ENCODE measurements at regions not wholly inside any gene's neighbourhood (a gene's known extent, or its start where the extent isn't known, plus 50 kb on each side); places are given as distances from the start of the nearest gene placed in this dataset.
"Not testable (repeated sequence)": the region's sequence is repeated elsewhere in the genome, so short reads cannot be mapped to it uniquely, and the experiment has no call there.

DNA sequence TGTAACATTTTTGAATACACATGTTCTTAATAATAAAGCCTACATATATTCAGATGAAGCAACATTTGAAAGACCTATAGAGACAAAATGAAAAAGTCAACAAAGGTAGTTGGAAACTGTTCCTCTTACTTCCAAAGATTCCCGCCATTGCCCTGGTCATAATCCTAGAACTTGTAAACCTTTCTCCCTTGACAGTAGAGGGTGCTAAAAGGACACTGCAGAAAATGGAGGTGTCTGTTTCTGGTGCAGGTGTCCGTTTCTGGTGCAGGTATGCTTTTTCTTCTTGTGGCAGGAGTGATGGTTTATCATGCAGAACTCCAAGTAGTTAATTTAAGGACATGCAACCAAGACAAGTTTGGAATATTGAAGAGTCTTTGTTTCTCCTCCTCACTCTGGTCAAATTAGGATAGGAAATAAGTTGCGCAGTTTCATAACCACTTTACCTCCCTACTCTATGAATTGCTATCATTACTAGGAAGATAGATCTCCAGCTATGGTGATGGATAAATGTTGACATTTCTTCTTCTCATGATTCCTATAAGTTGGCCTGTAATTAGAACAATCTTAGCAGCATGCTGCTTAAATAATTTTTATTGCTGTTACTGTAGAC lies 56.0 kb upstream of the FAM174A start:
- no peak for DNase-seq (ENCODE audit: low read depth, low spot score)

DNA sequence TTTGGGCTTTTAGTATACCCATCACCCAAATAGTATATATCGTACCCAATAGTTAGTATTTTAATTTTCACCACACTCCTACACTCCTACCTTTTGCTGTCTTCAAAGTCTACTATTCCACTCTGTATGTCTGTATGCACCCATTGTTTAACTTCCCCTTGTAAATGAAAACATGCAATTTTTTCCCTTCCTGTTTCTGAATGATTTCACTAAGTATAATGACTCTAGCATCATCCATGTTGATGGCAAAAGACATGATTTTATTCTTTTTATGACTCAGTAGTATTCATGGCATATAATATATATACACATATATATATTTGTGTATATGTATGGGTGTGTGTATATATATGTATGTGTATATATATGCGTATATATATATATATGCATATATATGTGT lies 63.1 kb upstream of the FAM174A start:
- no peak for DNase-seq (ENCODE audit: low read depth, low spot score)

DNA sequence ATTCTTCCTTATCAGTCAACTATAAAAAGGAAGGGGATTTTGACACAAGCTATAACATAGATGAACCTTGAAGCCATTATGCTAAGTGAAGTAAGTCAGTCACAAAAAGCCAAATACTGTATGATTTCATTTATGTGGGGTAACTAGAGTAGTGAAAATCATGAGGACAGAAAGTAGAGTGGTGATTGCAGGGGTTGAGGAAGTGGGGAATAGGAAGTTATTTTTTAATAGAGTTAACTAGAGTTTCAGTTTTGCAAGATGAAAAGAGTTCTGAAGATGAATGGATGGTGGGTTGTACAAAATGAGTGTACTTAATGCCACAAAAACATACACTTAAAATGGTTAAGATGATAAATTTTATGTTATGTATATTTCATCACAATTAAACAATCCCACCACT lies 65.4 kb upstream of the FAM174A start:
- no peak for DNase-seq (ENCODE audit: low read depth, low spot score)

GRCh38 chr5:100464418-100464817 lies 70.8 kb upstream of the FAM174A start:
- DNase-seq (ENCODE audit: low read depth, low spot score): no peak

DNA sequence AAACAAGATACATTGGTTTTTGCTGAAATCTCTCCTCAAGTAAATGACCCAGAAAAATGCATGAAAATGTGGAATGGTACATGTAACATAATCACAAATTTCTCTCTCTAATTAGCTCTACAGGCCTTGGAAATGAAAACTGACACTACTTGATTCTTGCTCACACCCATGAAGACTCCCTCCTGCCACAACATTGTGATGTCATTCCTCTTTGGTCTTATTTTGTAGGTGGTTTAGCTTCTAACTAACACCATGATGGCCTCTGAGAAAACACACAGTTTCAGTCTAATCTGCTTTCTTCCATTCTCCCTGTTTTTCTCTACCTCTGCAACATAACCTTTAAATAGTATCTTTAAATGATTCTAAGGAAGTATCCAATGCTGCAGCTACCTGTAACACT lies 78.6 kb upstream of the FAM174A start:
- DNase-seq (ENCODE audit: low read depth, low spot score): no peak

GRCh38 chr5:100452126-100452525 lies 83.0 kb upstream of the FAM174A start:
- DNase-seq (ENCODE audit: low read depth, low spot score): no peak

GRCh38 chr5:100448111-100448528 lies 87.1 kb upstream of the FAM174A start:
- no peak for DNase-seq (ENCODE audit: low read depth, low spot score)

DNA sequence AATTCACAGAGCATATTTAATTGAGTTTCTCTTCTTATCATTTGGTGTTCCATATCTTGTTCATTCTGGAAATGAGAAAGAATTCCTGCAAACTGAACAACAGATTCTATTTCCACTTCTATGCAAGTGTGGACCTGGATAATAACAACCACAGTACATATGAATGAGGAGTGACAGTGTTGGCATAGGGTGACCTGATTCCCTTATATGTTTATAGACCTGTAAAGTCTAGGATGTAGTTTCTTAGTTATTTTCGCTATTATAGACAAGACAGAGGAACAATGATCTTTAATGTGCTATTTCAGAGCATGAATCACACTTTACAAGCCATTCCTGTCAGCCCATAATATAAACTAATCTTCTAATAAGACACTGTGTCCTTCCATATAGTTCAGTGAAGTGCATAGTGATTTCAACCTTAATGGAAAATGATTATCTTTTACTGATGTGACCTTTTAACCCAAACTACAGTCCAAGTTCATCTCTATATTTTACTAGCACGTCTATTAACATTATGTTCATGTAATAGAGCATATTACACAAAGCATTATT lies 88.2 kb upstream of the FAM174A start:
- DNase-seq (ENCODE audit: low read depth, low spot score): no peak

DNA sequence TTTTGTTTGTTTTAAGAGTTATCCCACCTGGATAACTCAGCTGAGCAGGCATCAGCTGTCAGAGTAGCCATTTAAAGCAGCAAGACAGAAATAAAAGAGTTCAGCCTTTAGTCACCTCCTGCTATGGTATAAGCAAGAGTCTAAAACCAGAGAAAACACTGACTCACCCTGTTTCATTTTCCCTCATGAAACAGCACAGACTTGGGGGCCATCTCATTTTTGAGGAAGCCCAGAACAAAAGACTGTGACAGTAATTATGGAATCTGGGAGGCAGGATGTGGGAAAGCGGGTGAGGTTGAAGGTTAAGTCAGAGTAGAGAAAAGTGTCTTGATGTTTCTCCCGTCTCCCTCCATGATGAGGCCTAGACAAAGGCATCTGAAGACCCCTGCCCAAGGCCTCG lies 90.2 kb upstream of the FAM174A start:
- no peak for DNase-seq (ENCODE audit: low read depth, low spot score)

DNA sequence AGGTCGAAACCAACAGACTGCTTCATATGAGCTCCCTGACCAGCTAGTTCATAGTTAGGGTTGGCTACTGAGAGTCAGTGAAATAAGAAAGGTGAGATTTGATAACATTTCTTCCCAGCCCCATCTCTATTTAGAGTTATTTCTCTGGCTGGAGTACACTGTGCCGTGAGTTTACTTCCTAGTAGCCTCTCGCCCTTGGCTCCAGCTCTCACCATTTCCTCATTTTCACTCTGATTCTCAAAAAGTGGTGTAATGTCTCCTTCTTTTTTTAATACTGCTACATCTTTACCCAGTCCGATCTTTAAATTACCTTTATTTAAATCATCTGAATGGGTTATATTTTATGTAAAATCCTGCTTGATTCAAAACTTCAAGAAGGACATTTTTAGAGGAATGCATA lies 100.4 kb upstream of the FAM174A start:
- no peak for DNase-seq (ENCODE audit: low read depth, low spot score)

- DNase-seq (ENCODE audit: low read depth, low spot score): no peak
Observed at GRCh38 chr5:100432741-100433140, 102.4 kb upstream of the FAM174A start.

DNA sequence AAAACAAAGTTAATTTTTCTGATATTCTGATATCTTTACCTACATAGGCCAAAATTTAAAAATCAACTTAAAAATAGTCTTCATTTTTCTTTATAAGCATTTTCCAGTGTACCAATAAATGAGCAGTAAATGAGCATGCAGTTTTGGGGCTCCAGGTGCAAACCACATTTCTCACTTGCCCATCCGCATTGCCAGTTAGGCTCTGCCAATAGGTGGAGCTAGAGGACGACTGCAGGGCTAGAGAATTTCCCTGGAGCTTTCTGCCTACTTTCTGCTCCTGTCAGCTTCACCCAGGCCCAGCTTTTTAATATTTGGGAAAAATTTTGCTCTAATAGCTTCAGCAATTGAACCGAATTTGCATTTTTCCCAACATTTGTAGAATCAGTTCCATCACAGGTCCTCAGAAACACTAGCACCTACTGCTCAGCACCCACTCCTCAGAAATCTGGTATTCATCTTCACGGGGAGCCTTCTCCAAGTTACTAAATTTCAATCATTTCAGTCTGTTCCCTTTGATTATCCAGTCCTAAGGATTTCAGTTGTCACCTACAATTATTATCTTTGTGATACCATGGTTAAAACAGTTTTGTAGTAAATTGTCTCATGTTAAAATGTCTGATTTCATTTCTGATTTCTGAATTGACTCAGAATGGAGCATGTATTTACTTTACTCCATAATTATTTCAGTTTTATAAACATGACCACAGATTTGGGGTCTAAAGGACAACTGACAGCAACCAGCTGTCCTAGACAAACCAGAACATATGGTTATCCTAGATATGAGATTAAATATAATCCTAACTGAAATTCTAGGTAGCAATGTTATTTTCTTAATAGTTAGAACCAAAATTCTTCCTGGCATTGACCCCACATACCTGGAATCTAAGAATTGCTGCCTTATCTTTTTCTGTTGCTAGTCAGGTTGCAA lies 104.6 kb upstream of the FAM174A start:
- no peak for DNase-seq (ENCODE audit: low read depth, low spot score)

GRCh38 chr5:100424787-100425186 lies 110.4 kb upstream of the FAM174A start:
- DNase-seq (ENCODE audit: low read depth, low spot score): no peak

- no peak for DNase-seq (ENCODE audit: low read depth, low spot score)
Observed at GRCh38 chr5:100424017-100424416, 111.2 kb upstream of the FAM174A start.

GRCh38 chr5:100423330-100423729 lies 111.8 kb upstream of the FAM174A start:
- no peak for DNase-seq (ENCODE audit: low read depth, low spot score)

DNA sequence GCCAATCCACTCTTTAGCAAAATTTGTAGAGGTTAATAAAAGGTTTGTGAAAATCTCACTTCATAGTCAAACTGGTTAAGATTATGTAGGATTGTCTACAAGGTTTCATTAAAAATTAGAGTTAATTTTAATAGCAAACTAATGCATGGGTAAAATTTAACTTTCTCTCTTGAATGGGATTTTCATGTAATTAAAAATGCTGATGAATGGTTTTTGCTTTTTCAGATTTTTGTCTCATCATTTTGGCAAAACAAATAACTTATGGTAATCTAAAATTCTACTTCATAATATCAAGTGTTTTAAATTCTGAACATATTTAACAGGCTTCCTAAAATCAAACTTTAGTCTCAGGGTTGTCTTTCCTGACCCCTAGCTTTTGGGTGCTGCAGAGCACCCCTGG lies 113.8 kb upstream of the FAM174A start:
- no peak for DNase-seq (ENCODE audit: low read depth, low spot score)

- no peak for DNase-seq (ENCODE audit: low read depth, low spot score)
Observed at GRCh38 chr5:100418231-100418630, 116.9 kb upstream of the FAM174A start.

- no peak for DNase-seq (ENCODE audit: low read depth, low spot score)
Observed at GRCh38 chr5:100409660-100410151, 125.5 kb upstream of the FAM174A start.

- no peak for DNase-seq (ENCODE audit: low read depth, low spot score)
Observed at GRCh38 chr5:100407053-100407452, 128.1 kb upstream of the FAM174A start.

DNA sequence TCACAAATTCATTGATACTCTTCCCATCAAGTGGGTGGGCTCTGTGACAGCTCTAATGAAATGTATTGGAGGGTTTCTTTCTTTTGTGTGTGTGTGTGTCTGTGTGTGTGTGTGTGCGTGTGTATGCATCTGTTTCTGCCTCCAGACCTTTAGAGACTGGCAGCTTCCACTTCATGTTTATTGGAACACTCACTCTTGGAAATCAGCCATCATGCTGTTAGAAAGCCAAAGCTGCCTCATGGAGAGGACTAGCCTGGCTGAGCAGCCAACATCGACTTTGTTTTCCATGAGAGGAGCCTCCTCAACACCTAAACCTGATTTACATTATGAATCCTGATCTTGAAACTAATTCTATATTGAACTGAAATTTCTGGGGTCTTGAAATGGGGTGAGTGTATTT lies 128.5 kb upstream of the FAM174A start:
- no peak for DNase-seq (ENCODE audit: low read depth, low spot score)

GRCh38 chr5:100402071-100402470 lies 133.1 kb upstream of the FAM174A start:
- no peak for DNase-seq (ENCODE audit: low read depth, low spot score)

DNA sequence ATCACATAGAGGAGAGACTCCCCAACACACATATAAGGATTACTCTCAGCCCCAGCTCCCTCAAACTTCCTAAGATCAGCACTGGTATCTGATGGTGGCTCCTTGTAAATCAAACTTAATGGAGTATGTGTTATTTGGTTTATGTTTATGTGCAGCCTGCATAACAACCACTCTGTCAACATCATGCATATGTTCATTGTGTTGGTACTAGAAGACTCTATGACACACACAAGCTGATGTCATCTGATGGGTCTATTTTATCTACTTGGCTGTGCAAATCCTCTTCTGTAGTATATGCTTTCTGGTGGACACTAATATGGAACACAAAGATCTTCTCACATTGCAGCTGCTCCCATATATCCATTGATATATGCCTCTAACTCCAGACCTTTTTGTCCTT lies 134.0 kb upstream of the FAM174A start:
- DNase-seq (ENCODE audit: low read depth, low spot score): no peak

- not testable (repeated sequence) for DNase-seq (ENCODE audit: low read depth, low spot score)
Observed at GRCh38 chr5:100398815-100399214, 136.4 kb upstream of the FAM174A start.
